GM12878 (cell line): ENCODE measurements at regions not wholly inside any gene's neighbourhood (a gene's known extent, or its start where the extent isn't known, plus 50 kb on each side); places are given as distances from the start of the nearest gene placed in this dataset.

ENCODE experiments used
- ATAC-seq: fragments of 200-7000 bp; cut with Tn5 transposase; 3 replicates; pipeline ENCODE4 v1.9.1; 2020; ENCODE audit warnings: mild to moderate bottlenecking, moderate library complexity
- BruUV-seq: library from RNA; stranded (reverse); fragments of 400-500 nt; replicated peaks from 2 replicates; lab custom pipeline; 2021; lab: Mats Ljungman, UMichigan
- CTCF ChIA-PET: fragments of 300-600 bp; sonication (Branson Sonifier 250); formaldehyde crosslinking; extraction: SDS; loops from one replicate; lab custom pipeline; 2021; ENCODE audit warnings: inconsistent platforms; lab: Yijun Ruan, JAX
- POLR2A ChIA-PET: fragments of 350-600 bp; formaldehyde crosslinking; extraction: SDS; loops from one replicate; lab custom pipeline; 2021; ENCODE audit warnings: inconsistent platforms; lab: Charles Lee
- RAD21 ChIA-PET: fragments of 300-600 bp; sonication (Branson Sonifier 250); formaldehyde crosslinking; loops from one replicate; lab custom pipeline; 2023; ENCODE audit warnings: antibody characterized with exemption; ENCODE audit not compliant: unreplicated experiment; lab: Charles Lee
- SMC1A ChIA-PET: fragments of 300-600 bp; sonication (Branson Sonifier 250); formaldehyde crosslinking; loops from one replicate; lab custom pipeline; 2023; ENCODE audit not compliant: unreplicated experiment, uncharacterized antibody; lab: Charles Lee
- DNase-seq: peaks from one replicate; pipeline ENCODE4 v3.0.0-alpha.2; 2011; ENCODE audit warnings: low read depth, low spot score
- FAIRE-seq: peaks from 3 replicates; lab custom pipeline; 2011; peaks lifted over from hg19 to GRCh38; lab: Jason Lieb, UNC
- H2AFZ ChIP-seq: 2 replicates; pipeline ENCODE4 v1.6.0; 2011; ENCODE audit warnings: low read depth, low read length, control low read depth; ENCODE audit not compliant: control insufficient read depth
- H3K27ac ChIP-seq: 2 replicates; pipeline ENCODE4 v1.5.1; 2011; ENCODE audit warnings: control low read depth; ENCODE audit not compliant: control insufficient read depth, insufficient read depth
- H3K27me3 ChIP-seq, 2 experiments: replicated peaks in 1 of 2; 2 replicates each; pipeline versions ENCODE4 v1.6.0 to v1.6.1; 2011; ENCODE audit warnings: low read length in 1 of 2; ENCODE audit not compliant: control insufficient read depth in 2 of 2, insufficient read depth in 2 of 2
- H3K36me3 ChIP-seq, 2 experiments: 2 replicates each; pipeline ENCODE4 v1.5.1; 2011; ENCODE audit warnings: low read length in 1 of 2; ENCODE audit not compliant: control insufficient read depth in 2 of 2, insufficient read depth in 2 of 2
- H3K4me1 ChIP-seq: 2 replicates; pipeline ENCODE4 v1.6.1; 2011; ENCODE audit warnings: mild to moderate bottlenecking, low read length, moderate library complexity, mixed read lengths; ENCODE audit not compliant: control insufficient read depth, insufficient read depth
- H3K4me2 ChIP-seq: 2 replicates; pipeline ENCODE4 v1.6.0; 2011; ENCODE audit warnings: control low read depth; ENCODE audit not compliant: control insufficient read depth, insufficient read depth
- H3K4me3 ChIP-seq: fragments of 200-600 bp; sonication (generic); 2 replicates; pipeline ENCODE4 v1.5.1; 2016
- H3K79me2 ChIP-seq: 2 replicates; pipeline ENCODE4 v1.6.0; 2011; ENCODE audit warnings: low read length; ENCODE audit not compliant: control insufficient read depth, insufficient read depth
- H3K9ac ChIP-seq: 2 replicates; pipeline ENCODE4 v1.8.0; 2011; ENCODE audit warnings: low read length, control low read depth, mixed read lengths; ENCODE audit not compliant: control insufficient read depth, insufficient read depth
- H3K9me3 ChIP-seq: replicated peaks from 3 replicates; pipeline ENCODE4 v1.5.1; 2011; ENCODE audit warnings: mild to moderate bottlenecking, low read length; ENCODE audit not compliant: control insufficient read depth, insufficient read depth
- H4K20me1 ChIP-seq: 2 replicates; pipeline ENCODE4 v1.6.0; 2011; ENCODE audit not compliant: control insufficient read depth, insufficient read depth
- CBFB ChIP-seq: IDR thresholded peaks from 2 replicates; pipeline ENCODE4 v1.6.1; 2016; ENCODE audit warnings: antibody characterized with exemption, low read depth
- CBX3 ChIP-seq: fragments of 200-600 bp; sonication (generic); IDR thresholded peaks from 2 replicates; pipeline ENCODE4 v1.6.1; 2016; ENCODE audit warnings: low read depth, borderline replicate concordance
- CHD2 ChIP-seq: IDR thresholded peaks from 2 replicates; pipeline ENCODE4 v1.6.1; 2011; ENCODE audit warnings: low read depth, low read length, improper control_type of control experiment, borderline replicate concordance
- HDAC6 ChIP-seq: fragments of 200-600 bp; sonication (generic); IDR thresholded peaks from one replicate; pipeline ENCODE4 v1.8.0; 2017; ENCODE audit warnings: antibody characterized with exemption; ENCODE audit not compliant: unreplicated experiment
- NFXL1 ChIP-seq: fragments of 450-650 bp; IDR thresholded peaks from 2 replicates; pipeline ENCODE4 v1.6.1; 2017; ENCODE audit warnings: antibody characterized with exemption, mild to moderate bottlenecking, borderline replicate concordance
- PRDM15 ChIP-seq: fragments of 450-650 bp; formaldehyde crosslinking; IDR thresholded peaks from 2 replicates; pipeline ENCODE4 v1.4.0; 2020; ENCODE audit warnings: mild to moderate bottlenecking, moderate library complexity
- SPI1 ChIP-seq: IDR thresholded peaks from 2 replicates; pipeline ENCODE4 v1.6.1; 2011; ENCODE audit warnings: low read depth, mild to moderate bottlenecking, low read length, moderate library complexity, borderline replicate concordance; ENCODE audit not compliant: insufficient read depth
- ZNF622 ChIP-seq: fragments of 450-650 bp; IDR thresholded peaks from 2 replicates; pipeline ENCODE4 v1.6.1; 2017; ENCODE audit warnings: mild to moderate bottlenecking, inconsistent platforms
- WGBS: methylation state at CpG from one replicate; pipeline ENCODE4 v1.1.6; 2016; ENCODE audit warnings: low lambda C conversion rate; ENCODE audit not compliant: insufficient replicate concordance, insufficient coverage; ENCODE audit errors: missing lambda C conversion rate; 5-methylcytosine and 5-hydroxymethylcytosine counted together
- in situ Hi-C: fragments of 300-500 bp; cut with MboI; formaldehyde crosslinking; loops from 9 replicates; pipeline ENCODE4 v1.14.3; 2018; ENCODE audit warnings: mixed read lengths
- intact Hi-C: fragments of 100-400 bp; cut with micrococcal nuclease; formaldehyde crosslinking; loops from one replicate; pipeline ENCODE4 v1.14.2; 2022; ENCODE audit not compliant: unreplicated experiment

GRCh38 chr7:52726986-52727385, 308.4 kb upstream of the POM121L12 start:
- POLR2A ChIA-PET, result no interaction called here

More at GRCh38 chr7:52726986-52727385, 308.4 kb upstream of the POM121L12 start:
- ChIA-PET RAD21 (no interaction called here), CTCF (no interaction called here), SMC1A (no interaction called here)
- Histone ChIP-seq H4K20me1 (no peaks in the 10 kb centered on the region), H3K36me3 (no peaks in the 10 kb centered on the region), H2AFZ (no peak overlapping the region), H3K79me2 (no peaks in the 10 kb centered on the region), H3K4me3 (no peak overlapping the region), H3K4me2 (no peak overlapping the region), H3K27ac (no peak overlapping the region), H3K4me1 (no peaks in the 10 kb centered on the region), H3K27me3 (no peaks in the 10 kb centered on the region), H3K9ac (no peak overlapping the region), H3K9me3 (no peaks in the 10 kb centered on the region)
- in situ Hi-C loops, result no loop called here
- ATAC-seq (no peak), DNase-seq (no peak), FAIRE-seq (no peak)
- 0% methylated on average over 2 of the region's 2 CpGs for WGBS
- no peak for TF ChIP-seq CBFB
- TF ChIP-seq PRDM15 (CRISPR knock-in tag), result no peak
- no peak for TF ChIP-seq CHD2
- no peak for TF ChIP-seq NFXL1
- TF ChIP-seq CBX3, result no peak
- TF ChIP-seq ZNF622, result no peak
- no peak for TF ChIP-seq HDAC6
- no peak for TF ChIP-seq SPI1
- no TSS peak for BruUV-seq
- intact Hi-C loops, result no loop called here
